ENCODE measurements at regions not wholly inside any gene's neighbourhood (a gene's known extent, or its start where the extent isn't known, plus 50 kb on each side); places are given as distances from the start of the nearest gene placed in this dataset.
A peak's percentile ranks its signal among the peaks of the same experiment; 100 is the strongest.

DNA sequence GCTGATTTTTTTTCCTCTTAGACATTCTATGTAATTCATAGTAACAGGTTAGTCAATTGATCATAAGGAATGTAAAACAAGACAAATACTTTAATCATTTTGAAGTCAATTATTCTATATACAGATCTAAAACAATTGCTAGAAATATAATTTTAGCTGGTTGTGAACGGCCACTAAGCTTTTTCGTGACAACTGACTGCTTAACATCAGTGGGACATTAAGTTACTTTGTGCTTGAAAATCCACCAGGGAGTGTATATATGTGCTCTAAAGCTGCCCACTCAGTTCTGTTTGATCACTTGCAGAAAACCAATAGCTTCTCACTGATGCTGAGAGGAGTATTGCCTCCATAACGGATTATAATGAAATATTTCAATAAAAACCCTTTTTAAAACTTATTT is 370.2 kb upstream of the CCNH start:
- TF ChIP-seq, protein P1, sequence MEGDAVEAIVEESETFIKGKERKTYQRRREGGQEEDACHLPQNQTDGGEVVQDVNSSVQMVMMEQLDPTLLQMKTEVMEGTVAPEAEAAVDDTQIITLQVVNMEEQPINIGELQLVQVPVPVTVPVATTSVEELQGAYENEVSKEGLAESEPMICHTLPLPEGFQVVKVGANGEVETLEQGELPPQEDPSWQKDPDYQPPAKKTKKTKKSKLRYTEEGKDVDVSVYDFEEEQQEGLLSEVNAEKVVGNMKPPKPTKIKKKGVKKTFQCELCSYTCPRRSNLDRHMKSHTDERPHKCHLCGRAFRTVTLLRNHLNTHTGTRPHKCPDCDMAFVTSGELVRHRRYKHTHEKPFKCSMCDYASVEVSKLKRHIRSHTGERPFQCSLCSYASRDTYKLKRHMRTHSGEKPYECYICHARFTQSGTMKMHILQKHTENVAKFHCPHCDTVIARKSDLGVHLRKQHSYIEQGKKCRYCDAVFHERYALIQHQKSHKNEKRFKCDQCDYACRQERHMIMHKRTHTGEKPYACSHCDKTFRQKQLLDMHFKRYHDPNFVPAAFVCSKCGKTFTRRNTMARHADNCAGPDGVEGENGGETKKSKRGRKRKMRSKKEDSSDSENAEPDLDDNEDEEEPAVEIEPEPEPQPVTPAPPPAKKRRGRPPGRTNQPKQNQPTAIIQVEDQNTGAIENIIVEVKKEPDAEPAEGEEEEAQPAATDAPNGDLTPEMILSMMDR (IDR thresholded peaks at IDR 0.05; ENCODE audit: poor library complexity, severe bottlenecking): no peak
- TF ChIP-seq EP300 (conservative IDR thresholded peaks at IDR 0.05; ENCODE audit: poor library complexity, severe bottlenecking): no peak
- TF ChIP-seq POLR2AphosphoS5 (IDR thresholded peaks at IDR 0.05): peak; percentile 23
- TF ChIP-seq TAF1 (IDR thresholded peaks at IDR 0.05; ENCODE audit: low read depth): no peak
- TF ChIP-seq EZH2 (IDR thresholded peaks at IDR 0.05; ENCODE audit: borderline replicate concordance, insufficient read depth, low read length, poor library complexity, severe bottlenecking): no peak
- no peak for TF ChIP-seq RAD21 (conservative IDR thresholded peaks at IDR 0.05)
- TF ChIP-seq, protein P2, sequence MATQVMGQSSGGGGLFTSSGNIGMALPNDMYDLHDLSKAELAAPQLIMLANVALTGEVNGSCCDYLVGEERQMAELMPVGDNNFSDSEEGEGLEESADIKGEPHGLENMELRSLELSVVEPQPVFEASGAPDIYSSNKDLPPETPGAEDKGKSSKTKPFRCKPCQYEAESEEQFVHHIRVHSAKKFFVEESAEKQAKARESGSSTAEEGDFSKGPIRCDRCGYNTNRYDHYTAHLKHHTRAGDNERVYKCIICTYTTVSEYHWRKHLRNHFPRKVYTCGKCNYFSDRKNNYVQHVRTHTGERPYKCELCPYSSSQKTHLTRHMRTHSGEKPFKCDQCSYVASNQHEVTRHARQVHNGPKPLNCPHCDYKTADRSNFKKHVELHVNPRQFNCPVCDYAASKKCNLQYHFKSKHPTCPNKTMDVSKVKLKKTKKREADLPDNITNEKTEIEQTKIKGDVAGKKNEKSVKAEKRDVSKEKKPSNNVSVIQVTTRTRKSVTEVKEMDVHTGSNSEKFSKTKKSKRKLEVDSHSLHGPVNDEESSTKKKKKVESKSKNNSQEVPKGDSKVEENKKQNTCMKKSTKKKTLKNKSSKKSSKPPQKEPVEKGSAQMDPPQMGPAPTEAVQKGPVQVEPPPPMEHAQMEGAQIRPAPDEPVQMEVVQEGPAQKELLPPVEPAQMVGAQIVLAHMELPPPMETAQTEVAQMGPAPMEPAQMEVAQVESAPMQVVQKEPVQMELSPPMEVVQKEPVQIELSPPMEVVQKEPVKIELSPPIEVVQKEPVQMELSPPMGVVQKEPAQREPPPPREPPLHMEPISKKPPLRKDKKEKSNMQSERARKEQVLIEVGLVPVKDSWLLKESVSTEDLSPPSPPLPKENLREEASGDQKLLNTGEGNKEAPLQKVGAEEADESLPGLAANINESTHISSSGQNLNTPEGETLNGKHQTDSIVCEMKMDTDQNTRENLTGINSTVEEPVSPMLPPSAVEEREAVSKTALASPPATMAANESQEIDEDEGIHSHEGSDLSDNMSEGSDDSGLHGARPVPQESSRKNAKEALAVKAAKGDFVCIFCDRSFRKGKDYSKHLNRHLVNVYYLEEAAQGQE (IDR thresholded peaks at IDR 0.05; ENCODE audit: borderline replicate concordance): no peak

All from neural cell (in vitro differentiated cells).